ENCODE measurements at regions not wholly inside any gene's neighbourhood (a gene's known extent, or its start where the extent isn't known, plus 50 kb on each side); places are given as distances from the start of the nearest gene placed in this dataset.

GRCh38 chr6:104575536-104575935 lies 284.2 kb downstream of the HACE1 start:
- no peak for DNase-seq

GRCh38 chr6:104574135-104574750 lies 285.5 kb downstream of the HACE1 start:
- DNase-seq: no peak

- DNase-seq: no peak
These were observed 286.4 kb downstream of the HACE1 start for GRCh38 chr6:104573350-104573749.

GRCh38 chr6:104572901-104573300 lies 286.8 kb downstream of the HACE1 start:
- no peak for DNase-seq

- no peak for DNase-seq
These were observed 293.3 kb downstream of the HACE1 start for GRCh38 chr6:104566411-104566810.

- DNase-seq: no peak
These were observed 296.4 kb downstream of the HACE1 start for GRCh38 chr6:104563306-104563705.

- no peak for DNase-seq
These were observed 300.1 kb downstream of the HACE1 start for GRCh38 chr6:104559435-104560202.

- no peak for DNase-seq
These were observed 301.0 kb downstream of the HACE1 start for GRCh38 chr6:104558746-104559145.

GRCh38 chr6:104548297-104548696 lies 311.4 kb downstream of the HACE1 start:
- no peak for DNase-seq

GRCh38 chr6:104541411-104541810 lies 318.3 kb downstream of the HACE1 start:
- DNase-seq: no peak

- DNase-seq: no peak
These were observed 319.0 kb downstream of the HACE1 start for GRCh38 chr6:104540743-104541142.

GRCh38 chr6:104539173-104539572 lies 320.5 kb downstream of the HACE1 start:
- DNase-seq: no peak

- DNase-seq: no peak
These were observed 321.8 kb downstream of the HACE1 start for GRCh38 chr6:104537872-104538271.

- no peak for DNase-seq
These were observed 322.5 kb downstream of the HACE1 start for GRCh38 chr6:104537180-104537579.

GRCh38 chr6:104532462-104532861 lies 327.3 kb downstream of the HACE1 start:
- DNase-seq: no peak

GRCh38 chr6:104531646-104532045 lies 328.1 kb downstream of the HACE1 start:
- DNase-seq: peak in 1 of 58 donors; percentile 15

- peak in 26 of 58 donors; percentile 1 to 48 (median 23) for DNase-seq
These were observed 331.8 kb downstream of the HACE1 start for GRCh38 chr6:104527761-104528415.

- peak in 16 of 58 donors; percentile 5 to 36 (median 23) for DNase-seq
These were observed 332.4 kb downstream of the HACE1 start for GRCh38 chr6:104527311-104527710.

GRCh38 chr6:104526376-104526775 lies 333.3 kb downstream of the HACE1 start:
- peak in 5 of 58 donors; percentile 2 to 30 (median 11) for DNase-seq

GRCh38 chr6:104525677-104526322 lies 333.9 kb downstream of the HACE1 start:
- DNase-seq: peak; percentile 1 to 86 (median 59)

GRCh38 chr6:104522533-104522932 lies 337.2 kb downstream of the HACE1 start:
- DNase-seq: no peak

GRCh38 chr6:104521176-104521575 lies 338.5 kb downstream of the HACE1 start:
- DNase-seq: peak in 3 of 58 donors; percentile 4 to 54 (median 11)

Measured in anterior cingulate cortex (tissue), 58 donors.